CD4-positive, alpha-beta T cell (primary cell): ENCODE measurements at regions not wholly inside any gene's neighbourhood (a gene's known extent, or its start where the extent isn't known, plus 50 kb on each side); places are given as distances from the start of the nearest gene placed in this dataset.
"Not testable (repeated sequence)": the region's sequence is repeated elsewhere in the genome, so short reads cannot be mapped to it uniquely, and the experiment has no call there.

ENCODE experiments used
- ATAC-seq: fragments of 200-7000 bp; cut with Tn5 transposase; one replicate; pipeline ENCODE4 v1.10.0; 2022; ENCODE audit warnings: mild to moderate bottlenecking; ENCODE audit not compliant: poor library complexity
- CTCF ChIA-PET: fragments of 350-600 bp; sonication (Branson Sonifier 250); formaldehyde crosslinking; loops from one replicate; lab custom pipeline; 2021; ENCODE audit warnings: antibody characterized with exemption, inconsistent platforms; lab: Charles Lee
- POLR2A ChIA-PET: fragments of 350-600 bp; sonication (Branson Sonifier 250); formaldehyde crosslinking; loops from one replicate; lab custom pipeline; 2021; ENCODE audit warnings: antibody characterized with exemption, inconsistent platforms; lab: Charles Lee
- DNase-seq, 14 experiments: peaks; one replicate each; pipeline ENCODE4 v3.0.0-alpha.2; 2013 to 2020; ENCODE audit warnings: mixed read lengths in 2 of 14
- H3K27ac ChIP-seq, 2 donors: one replicate each; pipeline versions ENCODE4 v1.5.1 to v1.7.0; 2013; ENCODE audit warnings: low read length in 2 of 2, low read depth in 1 of 2, mild to moderate bottlenecking in 1 of 2
- H3K27me3 ChIP-seq, 2 experiments: 1 replicate in 1 of 2; 2 replicates in 1 of 2; pipeline versions ENCODE4 v1.6.1 to v1.7.0; 2013; ENCODE audit warnings: low read length in 2 of 2, control low read depth in 1 of 2, mild to moderate bottlenecking in 1 of 2, moderate library complexity in 1 of 2; ENCODE audit not compliant: insufficient read depth in 2 of 2, control insufficient read depth in 1 of 2
- H3K36me3 ChIP-seq: one replicate; pipeline ENCODE4 v1.6.1; 2013; ENCODE audit warnings: low read length, control low read depth; ENCODE audit not compliant: insufficient read depth
- H3K4me1 ChIP-seq: one replicate; pipeline ENCODE4 v1.6.1; 2013; ENCODE audit warnings: low read length, control low read depth; ENCODE audit not compliant: insufficient read depth
- H3K4me3 ChIP-seq: one replicate; pipeline ENCODE4 v1.5.1; 2013; ENCODE audit warnings: mild to moderate bottlenecking, low read length, moderate library complexity
- H3K9me3 ChIP-seq, 2 experiments: 1 replicate in 1 of 2; 2 replicates in 1 of 2; pipeline versions ENCODE4 v1.6.1 to v1.7.0; 2013; ENCODE audit warnings: low read length in 2 of 2, mild to moderate bottlenecking in 2 of 2, control low read depth in 1 of 2, moderate library complexity in 1 of 2; ENCODE audit not compliant: control insufficient read depth in 1 of 2, insufficient read depth in 1 of 2
- H3K27ac Mint-ChIP-seq: one replicate; pipeline ENCODE4 v1.8.0; 2020; ENCODE audit warnings: mixed read lengths
- H3K27me3 Mint-ChIP-seq: one replicate; pipeline ENCODE4 v1.8.0; 2021; ENCODE audit warnings: mixed read lengths
- H3K36me3 Mint-ChIP-seq: one replicate; pipeline ENCODE4 v1.8.0; 2021; ENCODE audit warnings: low read depth, mixed read lengths
- H3K4me1 Mint-ChIP-seq: one replicate; pipeline ENCODE4 v1.8.0; 2021; ENCODE audit warnings: low read depth, mixed read lengths
- H3K4me3 Mint-ChIP-seq: one replicate; pipeline ENCODE4 v1.8.0; 2020; ENCODE audit warnings: mild to moderate bottlenecking, mixed read lengths
- H3K9me3 Mint-ChIP-seq: one replicate; pipeline ENCODE4 v1.8.0; 2020; ENCODE audit warnings: mixed read lengths
- CTCF ChIP-seq: fragments of 200-600 bp; IDR thresholded peaks from one replicate; pipeline ENCODE4 v1.8.0; 2022; ENCODE audit warnings: antibody characterized with exemption, mild to moderate bottlenecking
- intact Hi-C, 2 experiments: fragments of 100-400 bp; cut with DNase I in 1 of 2; cut with micrococcal nuclease in 1 of 2; formaldehyde crosslinking; loops; one replicate each; pipeline versions ENCODE4 v1.15.1 to v1.9.0; 2023 to 2025; cut with DNase I, micrococcal nuclease

GRCh38 chr17:55932973-55933372 is 182.1 kb downstream of the PCTP start:
- no peaks in the 10 kb centered on the region for H3K36me3 Mint-ChIP-seq
- H3K4me3 ChIP-seq, result no peak overlapping the region
- DNase-seq, result no peak
- H3K36me3 ChIP-seq, result no peaks in the 10 kb centered on the region
- no peaks in the 10 kb centered on the region for H3K4me1 ChIP-seq
- no peak for TF ChIP-seq CTCF
- H3K4me1 Mint-ChIP-seq, result peaks cover 10% of the 10 kb centered on the region
- H3K4me3 Mint-ChIP-seq, result no peak overlapping the region
- peaks cover 2% of the 10 kb centered on the region for H3K9me3 Mint-ChIP-seq
- ATAC-seq, result no peak
- H3K9me3 ChIP-seq, result no peaks in the 10 kb centered on the region
- H3K27me3 ChIP-seq, result no peaks in the 10 kb centered on the region
- no peaks in the 10 kb centered on the region for H3K27me3 Mint-ChIP-seq
- POLR2A ChIA-PET, result no interaction called here
- CTCF ChIA-PET, result no interaction called here
- no peak overlapping the region for H3K27ac ChIP-seq
- H3K27ac Mint-ChIP-seq, result no peak overlapping the region
- intact Hi-C loops, result no loop called here

GRCh38 chr17:55939181-55939810 is 188.4 kb downstream of the PCTP start:
- H3K27me3 Mint-ChIP-seq, H3K27me3 ChIP-seq, H3K27ac Mint-ChIP-seq, H3K4me3 ChIP-seq, H3K36me3 ChIP-seq, H3K4me3 Mint-ChIP-seq, POLR2A ChIA-PET, H3K9me3 Mint-ChIP-seq, H3K4me1 Mint-ChIP-seq, CTCF ChIA-PET, H3K27ac ChIP-seq, H3K36me3 Mint-ChIP-seq, ATAC-seq, DNase-seq, H3K4me1 ChIP-seq, intact Hi-C loops: not testable (repeated sequence)
- H3K9me3 ChIP-seq, result peaks cover 0 to 11% of the 10 kb centered on the region in 2 experiments

DNA sequence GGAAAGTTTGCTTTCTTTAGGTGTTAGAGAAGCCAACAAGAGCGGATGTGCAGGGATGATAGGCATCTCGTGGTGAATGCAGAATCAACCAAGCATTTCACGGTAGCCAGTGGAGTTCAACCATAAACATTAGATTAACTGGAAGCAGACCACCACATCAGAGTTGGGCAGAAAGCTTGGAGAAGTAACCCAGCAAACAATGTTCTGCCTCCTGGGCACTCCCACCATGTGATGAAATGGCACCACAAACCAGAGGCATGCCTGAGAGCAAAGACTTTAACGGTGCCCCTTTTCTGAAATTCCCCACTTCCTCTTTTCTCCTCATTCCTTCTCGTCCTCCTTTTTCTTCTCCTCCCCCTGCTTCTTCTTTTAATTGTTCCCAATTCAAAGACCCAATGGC is 193.5 kb upstream of the ANKFN1 start:
- DNase-seq, result no peak
- POLR2A ChIA-PET, result interaction anchor here (0.7 kb wide), 1 partner anchor 213 kb away, joined by 3 read pairs; no protein-coding TSS in a partner anchor
- no peak for ATAC-seq

More for the DNA sequence above, 193.5 kb upstream of the ANKFN1 start:
- no peaks in the 10 kb centered on the region for H3K4me1 ChIP-seq
- H3K4me1 Mint-ChIP-seq, result no peaks in the 10 kb centered on the region
- H3K9me3 ChIP-seq, result no peaks in the 10 kb centered on the region
- H3K4me3 Mint-ChIP-seq, result no peak overlapping the region
- H3K27ac ChIP-seq, result no peak overlapping the region
- H3K36me3 Mint-ChIP-seq, result no peaks in the 10 kb centered on the region
- no peak for TF ChIP-seq CTCF
- no peaks in the 10 kb centered on the region for H3K9me3 Mint-ChIP-seq
- H3K27ac Mint-ChIP-seq, result no peak overlapping the region
- no peaks in the 10 kb centered on the region for H3K27me3 Mint-ChIP-seq
- intact Hi-C loops, result no loop called here
- CTCF ChIA-PET, result no interaction called here
- H3K36me3 ChIP-seq, result no peaks in the 10 kb centered on the region
- H3K27me3 ChIP-seq, result peaks cover 0 to under 1% of the 10 kb centered on the region in 2 experiments
- H3K4me3 ChIP-seq, result no peak overlapping the region
